Chondrocyte (in vitro differentiated cells): ENCODE measurements at regions not wholly inside any gene's neighbourhood (a gene's known extent, or its start where the extent isn't known, plus 50 kb on each side); places are given as distances from the start of the nearest gene placed in this dataset.

ENCODE experiments used
- DNase-seq: peaks from one replicate; pipeline ENCODE4 v3.0.0; 2021; ENCODE audit warnings: mixed read lengths, low spot score
- H3K27ac Mint-ChIP-seq: one replicate; pipeline ENCODE4 v1.8.0; 2021; ENCODE audit warnings: mild to moderate bottlenecking, moderate library complexity, mixed read lengths; ENCODE audit not compliant: unreplicated experiment
- H3K27me3 Mint-ChIP-seq: 2 replicates; pipeline ENCODE4 v1.8.0; 2021; ENCODE audit warnings: low read depth, mixed read lengths
- H3K36me3 Mint-ChIP-seq: 2 replicates; pipeline ENCODE4 v1.8.0; 2021; ENCODE audit warnings: low read depth, mixed read lengths
- H3K4me1 Mint-ChIP-seq: 2 replicates; pipeline ENCODE4 v1.8.0; 2021; ENCODE audit warnings: low read depth, mild to moderate bottlenecking, mixed read lengths
- H3K4me3 Mint-ChIP-seq: one replicate; pipeline ENCODE4 v1.8.0; 2021; ENCODE audit warnings: mild to moderate bottlenecking, moderate library complexity, mixed read lengths; ENCODE audit not compliant: unreplicated experiment
- H3K9me3 Mint-ChIP-seq: 2 replicates; pipeline ENCODE4 v1.8.0; 2021; ENCODE audit warnings: low read depth, mixed read lengths
- TF ChIP-seq, protein P1 (sequence below): fragments of 200-600 bp; sonication (generic); IDR thresholded peaks from 2 replicates; pipeline ENCODE4 v1.5.0; 2021; ENCODE audit warnings: antibody characterized with exemption, mild to moderate bottlenecking, moderate library complexity

DNA sequence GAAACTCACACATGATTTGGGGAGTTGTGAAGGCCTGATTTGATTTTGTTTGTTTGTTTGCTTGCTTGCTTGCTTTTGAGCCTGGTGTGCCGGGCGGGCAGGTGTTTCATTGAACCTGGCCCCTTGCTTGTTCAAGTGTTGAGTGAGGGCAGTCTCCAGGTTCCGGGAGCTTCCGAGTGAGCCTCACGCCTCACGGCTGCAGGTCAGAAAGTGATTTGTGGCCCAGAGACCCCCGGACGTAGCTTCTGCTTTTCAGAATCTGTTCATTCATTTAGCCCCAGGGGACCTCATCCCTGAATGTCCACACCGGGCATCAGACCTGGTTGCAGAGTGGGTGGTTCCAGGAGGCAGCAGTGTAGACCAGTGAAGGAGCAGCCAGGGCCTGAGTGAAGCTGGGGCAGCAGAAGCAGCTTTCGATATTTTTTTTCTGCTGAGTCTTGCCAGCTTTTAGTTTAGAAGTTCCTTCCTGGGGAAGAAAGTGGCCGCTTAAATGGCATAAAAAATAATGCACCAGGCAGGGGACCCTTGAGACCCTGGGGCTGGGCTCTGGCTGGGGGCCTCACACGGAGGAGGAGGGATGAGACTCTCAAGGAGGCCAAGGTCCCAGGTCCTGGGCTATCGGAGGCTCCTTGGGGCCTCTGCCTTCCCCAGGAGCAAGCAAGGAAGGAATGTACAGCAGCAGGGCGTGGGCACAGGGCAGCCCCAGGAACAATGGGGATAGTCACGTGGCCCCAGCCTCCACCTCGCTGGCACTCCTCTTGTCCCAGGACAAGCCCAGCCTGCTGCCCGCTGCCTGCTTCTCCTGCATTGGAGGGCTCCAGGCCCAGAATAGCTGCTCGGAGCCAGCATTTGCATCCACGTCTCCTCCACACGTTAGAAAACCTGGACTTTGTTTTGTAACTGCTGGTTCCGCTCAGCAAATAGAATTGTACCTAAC is 89.2 kb upstream of the BHLHE23 start:
- H3K9me3 Mint-ChIP-seq: no peaks in the 10 kb centered on the region
- no peak overlapping the region for H3K27ac Mint-ChIP-seq
- no peaks in the 10 kb centered on the region for H3K36me3 Mint-ChIP-seq
- no peaks in the 10 kb centered on the region for H3K4me1 Mint-ChIP-seq
- H3K4me3 Mint-ChIP-seq: no peak overlapping the region
- peak; percentile 68 for DNase-seq
- peaks cover 34% of the 10 kb centered on the region for H3K27me3 Mint-ChIP-seq
- TF ChIP-seq, protein P1, sequence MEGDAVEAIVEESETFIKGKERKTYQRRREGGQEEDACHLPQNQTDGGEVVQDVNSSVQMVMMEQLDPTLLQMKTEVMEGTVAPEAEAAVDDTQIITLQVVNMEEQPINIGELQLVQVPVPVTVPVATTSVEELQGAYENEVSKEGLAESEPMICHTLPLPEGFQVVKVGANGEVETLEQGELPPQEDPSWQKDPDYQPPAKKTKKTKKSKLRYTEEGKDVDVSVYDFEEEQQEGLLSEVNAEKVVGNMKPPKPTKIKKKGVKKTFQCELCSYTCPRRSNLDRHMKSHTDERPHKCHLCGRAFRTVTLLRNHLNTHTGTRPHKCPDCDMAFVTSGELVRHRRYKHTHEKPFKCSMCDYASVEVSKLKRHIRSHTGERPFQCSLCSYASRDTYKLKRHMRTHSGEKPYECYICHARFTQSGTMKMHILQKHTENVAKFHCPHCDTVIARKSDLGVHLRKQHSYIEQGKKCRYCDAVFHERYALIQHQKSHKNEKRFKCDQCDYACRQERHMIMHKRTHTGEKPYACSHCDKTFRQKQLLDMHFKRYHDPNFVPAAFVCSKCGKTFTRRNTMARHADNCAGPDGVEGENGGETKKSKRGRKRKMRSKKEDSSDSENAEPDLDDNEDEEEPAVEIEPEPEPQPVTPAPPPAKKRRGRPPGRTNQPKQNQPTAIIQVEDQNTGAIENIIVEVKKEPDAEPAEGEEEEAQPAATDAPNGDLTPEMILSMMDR: no peak

GRCh38 chr20:63094767-63095499 is 88.2 kb upstream of the BHLHE23 start:
- Mint-ChIP-seq H3K36me3 (no peaks in the 10 kb centered on the region), H3K9me3 (no peaks in the 10 kb centered on the region), H3K27me3 (peaks cover 34% of the 10 kb centered on the region), H3K27ac (no peak overlapping the region), H3K4me3 (no peak overlapping the region), H3K4me1 (no peaks in the 10 kb centered on the region)
- TF ChIP-seq, protein P1: no peak
- peak; percentile 66 for DNase-seq

GRCh38 chr20:63093966-63094766 is 87.4 kb upstream of the BHLHE23 start:
- no peaks in the 10 kb centered on the region for H3K4me1 Mint-ChIP-seq
- no peaks in the 10 kb centered on the region for H3K36me3 Mint-ChIP-seq
- TF ChIP-seq, protein P1: no peak
- no peak overlapping the region for H3K27ac Mint-ChIP-seq
- H3K27me3 Mint-ChIP-seq: peaks cover 36% of the 10 kb centered on the region
- H3K4me3 Mint-ChIP-seq: no peak overlapping the region
- peak; percentile 77 for DNase-seq
- H3K9me3 Mint-ChIP-seq: no peaks in the 10 kb centered on the region

- Mint-ChIP-seq H3K4me3 (no peak overlapping the region), H3K4me1 (no peaks in the 10 kb centered on the region), H3K9me3 (no peaks in the 10 kb centered on the region), H3K27me3 (peaks cover 45% of the 10 kb centered on the region), H3K36me3 (no peaks in the 10 kb centered on the region), H3K27ac (no peak overlapping the region)
- TF ChIP-seq, protein P1: no peak
- DNase-seq: peak; percentile 77
Observed at GRCh38 chr20:63092660-63093215, 86.0 kb upstream of the BHLHE23 start.
